Urinary bladder (tissue), 3 donors: ENCODE measurements at regions not wholly inside any gene's neighbourhood (a gene's known extent, or its start where the extent isn't known, plus 50 kb on each side); places are given as distances from the start of the nearest gene placed in this dataset.

Experiments
- DNase-seq: peaks from one replicate; pipeline ENCODE4 v3.0.0-alpha.2; 2015; ENCODE audit errors: extremely low spot score
- H3K27ac ChIP-seq: one replicate; pipeline ENCODE4 v1.5.1; 2013; ENCODE audit warnings: low read depth, mild to moderate bottlenecking, moderate library complexity
- H3K36me3 ChIP-seq: one replicate; pipeline ENCODE4 v1.6.1; 2013; ENCODE audit warnings: mild to moderate bottlenecking, moderate library complexity; ENCODE audit not compliant: insufficient read depth
- H3K4me1 ChIP-seq: one replicate; pipeline ENCODE4 v1.6.1; 2013; ENCODE audit warnings: mild to moderate bottlenecking, moderate library complexity; ENCODE audit not compliant: insufficient read depth
- H3K4me3 ChIP-seq: one replicate; pipeline ENCODE4 v1.5.1; 2013; ENCODE audit warnings: low read depth, low read length
- WGBS: extraction: QIAGEN DNeasy Blood & Tissue Kit; methylation state at CpG from one replicate; pipeline ENCODE4 v1.1.7; 2013; 5-methylcytosine and 5-hydroxymethylcytosine counted together
- donor health status: healthy with polysubstance abuse.
- donor health status: healthy.

- H3K4me1 ChIP-seq: no peaks in the 10 kb centered on the region
- 70% methylated on average over 5 of the region's 5 CpGs for WGBS
- DNase-seq: no peak
- no peaks in the 10 kb centered on the region for H3K36me3 ChIP-seq
- no peak overlapping the region for H3K4me3 ChIP-seq
- H3K27ac ChIP-seq: no peak overlapping the region
Observed at GRCh38 chr21:15219039-15219438, 154.2 kb upstream of the NRIP1 start.

GRCh38 chr21:15219894-15220293 is 155.1 kb upstream of the NRIP1 start:
- DNase-seq: no peak
- Histone ChIP-seq H3K4me3 (no peak overlapping the region), H3K36me3 (no peaks in the 10 kb centered on the region), H3K27ac (no peak overlapping the region), H3K4me1 (no peaks in the 10 kb centered on the region)
- WGBS: 61% methylated on average over 6 of the region's 6 CpGs

- DNase-seq: no peak
- no peaks in the 10 kb centered on the region for H3K36me3 ChIP-seq
- no peaks in the 10 kb centered on the region for H3K4me1 ChIP-seq
- H3K4me3 ChIP-seq: no peak overlapping the region
- H3K27ac ChIP-seq: no peak overlapping the region
Observed at GRCh38 chr21:15221799-15222386, 157.1 kb upstream of the NRIP1 start.

GRCh38 chr21:15222707-15223106 is 157.9 kb upstream of the NRIP1 start:
- 53% methylated on average over 3 of the region's 3 CpGs for WGBS
- no peaks in the 10 kb centered on the region for H3K4me1 ChIP-seq
- no peak overlapping the region for H3K4me3 ChIP-seq
- H3K36me3 ChIP-seq: no peaks in the 10 kb centered on the region
- DNase-seq: no peak
- no peak overlapping the region for H3K27ac ChIP-seq

- 84% methylated on average over 6 of the region's 6 CpGs for WGBS
- Histone ChIP-seq H3K36me3 (no peaks in the 10 kb centered on the region), H3K4me3 (no peak overlapping the region), H3K4me1 (no peaks in the 10 kb centered on the region), H3K27ac (no peak overlapping the region)
- no peak for DNase-seq
Observed at GRCh38 chr21:15224346-15225086, 159.7 kb upstream of the NRIP1 start.

- no peak overlapping the region for H3K27ac ChIP-seq
- 64% methylated on average over 3 of the region's 3 CpGs for WGBS
- no peak overlapping the region for H3K4me3 ChIP-seq
- H3K36me3 ChIP-seq: no peaks in the 10 kb centered on the region
- H3K4me1 ChIP-seq: no peaks in the 10 kb centered on the region
- DNase-seq: no peak
Observed at GRCh38 chr21:15227919-15228318, 163.1 kb upstream of the NRIP1 start.

- DNase-seq: no peak
- no peak overlapping the region for H3K4me3 ChIP-seq
- no peaks in the 10 kb centered on the region for H3K36me3 ChIP-seq
- WGBS: 88% methylated on average over 4 of the region's 4 CpGs
- no peak overlapping the region for H3K27ac ChIP-seq
- H3K4me1 ChIP-seq: no peaks in the 10 kb centered on the region
Observed at GRCh38 chr21:15229390-15229789, 164.6 kb upstream of the NRIP1 start.

- no peak for DNase-seq
- H3K4me3 ChIP-seq: no peak overlapping the region
- no peaks in the 10 kb centered on the region for H3K4me1 ChIP-seq
- H3K36me3 ChIP-seq: no peaks in the 10 kb centered on the region
- WGBS: 93% methylated on average over 1 of the region's 1 CpG
- no peak overlapping the region for H3K27ac ChIP-seq
Observed at GRCh38 chr21:15233611-15234010, 168.8 kb upstream of the NRIP1 start.

- WGBS: 97% methylated on average over 2 of the region's 2 CpGs
- H3K4me1 ChIP-seq: no peaks in the 10 kb centered on the region
- H3K27ac ChIP-seq: no peak overlapping the region
Observed at GRCh38 chr21:15236111-15236510, 171.3 kb upstream of the NRIP1 start.

GRCh38 chr21:15240848-15241247 is 176.0 kb upstream of the NRIP1 start:
- no peak overlapping the region for H3K27ac ChIP-seq
- WGBS: 20% methylated on average over 2 of the region's 2 CpGs
- DNase-seq: no peak
- no peaks in the 10 kb centered on the region for H3K4me1 ChIP-seq
- no peak overlapping the region for H3K4me3 ChIP-seq
- no peaks in the 10 kb centered on the region for H3K36me3 ChIP-seq

More at GRCh38 chr21:15236111-15236510, 171.3 kb upstream of the NRIP1 start:
- H3K36me3 ChIP-seq: no peaks in the 10 kb centered on the region
- no peak for DNase-seq
- no peak overlapping the region for H3K4me3 ChIP-seq

GRCh38 chr21:15241997-15242736 is 177.4 kb upstream of the NRIP1 start:
- Histone ChIP-seq H3K36me3 (no peaks in the 10 kb centered on the region), H3K4me1 (no peaks in the 10 kb centered on the region), H3K27ac (no peak overlapping the region), H3K4me3 (no peak overlapping the region)
- WGBS: 92% methylated on average over 2 of the region's 2 CpGs
- no peak for DNase-seq

- Histone ChIP-seq H3K36me3 (no peaks in the 10 kb centered on the region), H3K4me3 (no peak overlapping the region), H3K4me1 (no peaks in the 10 kb centered on the region), H3K27ac (no peak overlapping the region)
- no peak for DNase-seq
Observed at GRCh38 chr21:15242906-15243305, 178.1 kb upstream of the NRIP1 start.

- Histone ChIP-seq H3K27ac (no peak overlapping the region), H3K4me1 (no peaks in the 10 kb centered on the region), H3K4me3 (no peak overlapping the region), H3K36me3 (no peaks in the 10 kb centered on the region)
- WGBS: 75% methylated on average over 6 of the region's 6 CpGs
- no peak for DNase-seq
Observed at GRCh38 chr21:15243406-15243805, 178.6 kb upstream of the NRIP1 start.

- H3K4me3 ChIP-seq: no peak overlapping the region
- H3K4me1 ChIP-seq: no peaks in the 10 kb centered on the region
- 57% methylated on average over 2 of the region's 2 CpGs for WGBS
- no peaks in the 10 kb centered on the region for H3K36me3 ChIP-seq
- no peak overlapping the region for H3K27ac ChIP-seq
- no peak for DNase-seq
Observed at GRCh38 chr21:15247613-15248012, 182.8 kb upstream of the NRIP1 start.
